ENCODE measurements at regions not wholly inside any gene's neighbourhood (a gene's known extent, or its start where the extent isn't known, plus 50 kb on each side); places are given as distances from the start of the nearest gene placed in this dataset.

DNA sequence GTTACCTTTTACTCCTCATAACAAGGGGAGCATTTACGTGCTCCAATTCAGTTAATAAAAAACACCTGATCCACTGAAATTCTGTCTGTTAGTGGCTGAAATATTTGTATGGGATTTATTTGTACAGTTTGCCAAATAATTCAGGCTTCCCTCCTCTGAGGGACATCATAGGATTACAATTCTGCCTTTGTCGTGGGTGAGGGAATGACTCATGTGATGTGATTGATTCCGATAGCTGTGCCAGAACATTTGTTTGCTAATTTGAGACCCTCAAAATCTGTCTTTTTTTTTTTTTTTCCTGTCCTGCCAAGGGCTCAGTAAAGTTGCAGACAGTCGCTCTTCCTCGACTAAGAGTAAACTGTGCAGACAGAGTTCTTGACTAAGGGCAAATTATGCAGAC is 612.6 kb upstream of the CDH2 start:
- Mint-ChIP-seq H3K27ac (no peak overlapping the region), H3K27me3 (no peaks in the 10 kb centered on the region), H3K9me3 (ENCODE audit: insufficient read depth) (peaks cover 2% of the 10 kb centered on the region), H3K4me1 (no peaks in the 10 kb centered on the region), H3K4me3 (no peak overlapping the region)
- no peaks in the 10 kb centered on the region for H3K9me3 ChIP-seq (ENCODE audit: control extremely low read depth in 1 of 3, control insufficient read depth in 2 of 3, insufficient read depth in 1 of 3, low read length in 2 of 3)
- no peaks in the 10 kb centered on the region for H4K20me1 ChIP-seq (ENCODE audit: control insufficient read depth, insufficient read depth, low read length, poor library complexity, severe bottlenecking)
- TF ChIP-seq, protein P1, sequence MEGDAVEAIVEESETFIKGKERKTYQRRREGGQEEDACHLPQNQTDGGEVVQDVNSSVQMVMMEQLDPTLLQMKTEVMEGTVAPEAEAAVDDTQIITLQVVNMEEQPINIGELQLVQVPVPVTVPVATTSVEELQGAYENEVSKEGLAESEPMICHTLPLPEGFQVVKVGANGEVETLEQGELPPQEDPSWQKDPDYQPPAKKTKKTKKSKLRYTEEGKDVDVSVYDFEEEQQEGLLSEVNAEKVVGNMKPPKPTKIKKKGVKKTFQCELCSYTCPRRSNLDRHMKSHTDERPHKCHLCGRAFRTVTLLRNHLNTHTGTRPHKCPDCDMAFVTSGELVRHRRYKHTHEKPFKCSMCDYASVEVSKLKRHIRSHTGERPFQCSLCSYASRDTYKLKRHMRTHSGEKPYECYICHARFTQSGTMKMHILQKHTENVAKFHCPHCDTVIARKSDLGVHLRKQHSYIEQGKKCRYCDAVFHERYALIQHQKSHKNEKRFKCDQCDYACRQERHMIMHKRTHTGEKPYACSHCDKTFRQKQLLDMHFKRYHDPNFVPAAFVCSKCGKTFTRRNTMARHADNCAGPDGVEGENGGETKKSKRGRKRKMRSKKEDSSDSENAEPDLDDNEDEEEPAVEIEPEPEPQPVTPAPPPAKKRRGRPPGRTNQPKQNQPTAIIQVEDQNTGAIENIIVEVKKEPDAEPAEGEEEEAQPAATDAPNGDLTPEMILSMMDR (IDR thresholded peaks at IDR 0.05): no peak
- TF ChIP-seq EZH2 (IDR thresholded peaks at IDR 0.05; ENCODE audit: borderline replicate concordance, insufficient read depth, low read depth, low read length, poor library complexity, severe bottlenecking): no peak
- no peak overlapping the region for H2AFZ ChIP-seq (ENCODE audit: insufficient read depth, low read depth, low read length, poor library complexity, severe bottlenecking)
- no peak overlapping the region for H3K4me3 ChIP-seq (ENCODE audit: control extremely low read depth in 1 of 5, extremely low read depth in 1 of 5, insufficient read depth in 1 of 5, low read depth in 2 of 5, low read length in 4 of 5)
- CTCF ChIA-PET: no interaction called here
- no peak overlapping the region for H3K9ac ChIP-seq (ENCODE audit: low read length)
- 95% methylated on average over 4 of the region's 5 CpGs for WGBS (ENCODE audit: insufficient coverage)
- POLR2A ChIA-PET: no interaction called here
- no peaks in the 10 kb centered on the region for H3K27me3 ChIP-seq (replicated peaks in 1 of 4; ENCODE audit: control extremely low read depth in 1 of 4, control insufficient read depth in 3 of 4, insufficient read depth in 4 of 4, low read length in 3 of 4)
- intact Hi-C loops (cut with micrococcal nuclease): no loop called here
- H3K4me1 ChIP-seq (ENCODE audit: control insufficient read depth in 2 of 2, insufficient read depth in 2 of 2, low read length in 2 of 2): no peaks in the 10 kb centered on the region
- ATAC-seq (ENCODE audit: low read depth): no peak
- H3K36me3 ChIP-seq (replicated peaks in 1 of 2; ENCODE audit: control extremely low read depth in 1 of 2, control insufficient read depth in 1 of 2, extremely low read depth in 1 of 2, insufficient read depth in 2 of 2, low read length in 1 of 2): no peaks in the 10 kb centered on the region
- H3K27ac ChIP-seq (ENCODE audit: low read length in 2 of 2): no peak overlapping the region
- no peak overlapping the region for H3K4me2 ChIP-seq (replicated peaks; ENCODE audit: low read depth, low read length, poor library complexity, severe bottlenecking)
- DNase-seq: no peak
- no peaks in the 10 kb centered on the region for H3K79me2 ChIP-seq (ENCODE audit: control insufficient read depth, insufficient read depth, low read length)

DNA sequence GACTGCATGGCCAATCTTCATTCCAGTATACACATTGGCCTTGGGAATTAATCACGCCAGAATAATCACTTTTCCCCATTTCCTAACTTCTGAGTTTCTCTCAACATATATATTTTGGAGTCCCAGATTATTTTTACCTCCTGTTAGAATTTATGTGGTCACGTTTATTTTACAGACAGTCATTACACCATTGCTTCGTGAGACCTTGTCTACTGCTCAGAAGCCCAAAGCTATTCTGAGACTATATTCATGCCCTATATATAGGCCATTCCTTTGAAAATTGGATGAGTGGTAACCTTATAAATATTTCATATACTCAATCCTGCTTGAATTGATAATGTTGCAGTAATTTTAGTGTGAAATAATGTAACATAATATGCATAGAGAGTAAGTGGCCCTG is 610.0 kb upstream of the CDH2 start:
- WGBS (ENCODE audit: insufficient coverage): no CpG with 5 or more reads among the region's 3 CpGs
- DNase-seq (no peak), ATAC-seq (ENCODE audit: low read depth) (no peak)
- Mint-ChIP-seq H3K27me3 (no peaks in the 10 kb centered on the region), H3K4me1 (no peaks in the 10 kb centered on the region), H3K4me3 (no peak overlapping the region), H3K9me3 (ENCODE audit: insufficient read depth) (peaks cover 2% of the 10 kb centered on the region), H3K27ac (no peak overlapping the region)
- Histone ChIP-seq H3K27ac (ENCODE audit: low read length in 2 of 2) (no peak overlapping the region), H3K27me3 (replicated peaks in 1 of 4; ENCODE audit: control extremely low read depth in 1 of 4, control insufficient read depth in 3 of 4, insufficient read depth in 4 of 4, low read length in 3 of 4) (no peaks in the 10 kb centered on the region), H3K4me3 (ENCODE audit: control extremely low read depth in 1 of 5, extremely low read depth in 1 of 5, insufficient read depth in 1 of 5, low read depth in 2 of 5, low read length in 4 of 5) (no peak overlapping the region), H3K36me3 (replicated peaks in 1 of 2; ENCODE audit: control extremely low read depth in 1 of 2, control insufficient read depth in 1 of 2, extremely low read depth in 1 of 2, insufficient read depth in 2 of 2, low read length in 1 of 2) (no peaks in the 10 kb centered on the region), H4K20me1 (ENCODE audit: control insufficient read depth, insufficient read depth, low read length, poor library complexity, severe bottlenecking) (no peaks in the 10 kb centered on the region), H3K9ac (ENCODE audit: low read length) (no peak overlapping the region), H3K4me1 (ENCODE audit: control insufficient read depth in 2 of 2, insufficient read depth in 2 of 2, low read length in 2 of 2) (no peaks in the 10 kb centered on the region), H3K9me3 (ENCODE audit: control extremely low read depth in 1 of 3, control insufficient read depth in 2 of 3, insufficient read depth in 1 of 3, low read length in 2 of 3) (no peaks in the 10 kb centered on the region), H3K79me2 (ENCODE audit: control insufficient read depth, insufficient read depth, low read length) (no peaks in the 10 kb centered on the region), H3K4me2 (replicated peaks; ENCODE audit: low read depth, low read length, poor library complexity, severe bottlenecking) (no peak overlapping the region), H2AFZ (ENCODE audit: insufficient read depth, low read depth, low read length, poor library complexity, severe bottlenecking) (no peak overlapping the region)
- POLR2A ChIA-PET: no interaction called here
- CTCF ChIA-PET: no interaction called here
- no peak for TF ChIP-seq EZH2 (IDR thresholded peaks at IDR 0.05; ENCODE audit: borderline replicate concordance, insufficient read depth, low read depth, low read length, poor library complexity, severe bottlenecking)
- TF ChIP-seq, protein P1 (IDR thresholded peaks at IDR 0.05): no peak
- intact Hi-C loops (cut with micrococcal nuclease): no loop called here

All from B cell (primary cell).